ENCODE measurements at regions not wholly inside any gene's neighbourhood (a gene's known extent, or its start where the extent isn't known, plus 50 kb on each side); places are given as distances from the start of the nearest gene placed in this dataset.

- Mint-ChIP-seq H3K4me3 (no peak overlapping the region), H3K9me3 (no peaks in the 10 kb centered on the region), H3K36me3 (ENCODE audit: low read depth) (no peaks in the 10 kb centered on the region), H3K27ac (no peak overlapping the region), H3K27me3 (ENCODE audit: low read depth) (no peaks in the 10 kb centered on the region), H3K4me1 (no peaks in the 10 kb centered on the region)
- no peak for TF ChIP-seq CTCF (IDR thresholded peaks at IDR 0.05; ENCODE audit: unreplicated experiment in 3 of 3)
These were observed 1399.9 kb upstream of the SLC39A10 start for GRCh38 chr2:194257095-194257494.

- TF ChIP-seq CTCF (IDR thresholded peaks at IDR 0.05; ENCODE audit: unreplicated experiment in 3 of 3) = no peak
- Mint-ChIP-seq H3K36me3 (ENCODE audit: low read depth) (no peaks in the 10 kb centered on the region), H3K4me3 (no peak overlapping the region), H3K9me3 (no peaks in the 10 kb centered on the region), H3K27ac (no peak overlapping the region), H3K4me1 (no peaks in the 10 kb centered on the region), H3K27me3 (ENCODE audit: low read depth) (no peaks in the 10 kb centered on the region)
These were observed 1403.3 kb upstream of the SLC39A10 start for GRCh38 chr2:194253528-194254259.

- Mint-ChIP-seq H3K36me3 (ENCODE audit: low read depth) (no peaks in the 10 kb centered on the region), H3K4me1 (no peaks in the 10 kb centered on the region), H3K9me3 (no peaks in the 10 kb centered on the region), H3K27me3 (ENCODE audit: low read depth) (no peaks in the 10 kb centered on the region), H3K27ac (no peak overlapping the region), H3K4me3 (no peak overlapping the region)
- no peak for TF ChIP-seq CTCF (IDR thresholded peaks at IDR 0.05; ENCODE audit: unreplicated experiment in 3 of 3)
These were observed 1404.9 kb upstream of the SLC39A10 start for GRCh38 chr2:194252127-194252526.

GRCh38 chr2:194232600-194232999 is 1424.4 kb upstream of the SLC39A10 start:
- no peak overlapping the region for H3K27ac Mint-ChIP-seq
- H3K4me3 Mint-ChIP-seq = no peak overlapping the region
- no peaks in the 10 kb centered on the region for H3K36me3 Mint-ChIP-seq (ENCODE audit: low read depth)
- H3K27me3 Mint-ChIP-seq (ENCODE audit: low read depth) = no peaks in the 10 kb centered on the region
- no peak for TF ChIP-seq CTCF (IDR thresholded peaks at IDR 0.05; ENCODE audit: unreplicated experiment in 3 of 3)
- H3K9me3 Mint-ChIP-seq = no peaks in the 10 kb centered on the region
- no peaks in the 10 kb centered on the region for H3K4me1 Mint-ChIP-seq

- Mint-ChIP-seq H3K27ac (peak overlapping the region in 1 of 3 experiments; percentile 20), H3K4me1 (no peaks in the 10 kb centered on the region), H3K36me3 (ENCODE audit: low read depth) (no peaks in the 10 kb centered on the region), H3K9me3 (no peaks in the 10 kb centered on the region), H3K27me3 (ENCODE audit: low read depth) (no peaks in the 10 kb centered on the region), H3K4me3 (no peak overlapping the region)
- no peak for TF ChIP-seq CTCF (IDR thresholded peaks at IDR 0.05; ENCODE audit: unreplicated experiment in 3 of 3)
These were observed 1433.8 kb upstream of the SLC39A10 start for GRCh38 chr2:194223218-194223617.

- H3K9me3 Mint-ChIP-seq = no peaks in the 10 kb centered on the region
- H3K4me1 Mint-ChIP-seq = no peaks in the 10 kb centered on the region
- TF ChIP-seq CTCF (IDR thresholded peaks at IDR 0.05; ENCODE audit: unreplicated experiment in 3 of 3) = no peak
- H3K27ac Mint-ChIP-seq = no peak overlapping the region
- no peaks in the 10 kb centered on the region for H3K36me3 Mint-ChIP-seq (ENCODE audit: low read depth)
- H3K4me3 Mint-ChIP-seq = no peak overlapping the region
- H3K27me3 Mint-ChIP-seq (ENCODE audit: low read depth) = no peaks in the 10 kb centered on the region
These were observed 1442.8 kb upstream of the SLC39A10 start for GRCh38 chr2:194214192-194214591.
